Stimulated activated memory B cell treated with anti-CD40 and anti-IgM and Interleukin-4, amounts not matched to agents 10 μg/mL and 1 μg/mL and 100 μg/mL, for 72 hours (primary cell): ENCODE measurements at regions not wholly inside any gene's neighbourhood (a gene's known extent, or its start where the extent isn't known, plus 50 kb on each side); places are given as distances from the start of the nearest gene placed in this dataset.
"Not testable (repeated sequence)": the region's sequence is repeated elsewhere in the genome, so short reads cannot be mapped to it uniquely, and the experiment has no call there.

Experiments
- ATAC-seq: fragments of 150-1000 bp; cut with Tn5 transposase; 2 replicates; pipeline ENCODE4 v1.10.0; 2021
- H3K27ac Mint-ChIP-seq: one replicate; pipeline ENCODE4 v1.8.0; 2022; ENCODE audit warnings: mild to moderate bottlenecking, mixed read lengths
- H3K27me3 Mint-ChIP-seq: one replicate; pipeline ENCODE4 v1.8.0; 2022; ENCODE audit warnings: mixed read lengths
- H3K36me3 Mint-ChIP-seq: one replicate; pipeline ENCODE4 v1.8.0; 2022; ENCODE audit warnings: mixed read lengths
- H3K4me1 Mint-ChIP-seq: one replicate; pipeline ENCODE4 v1.8.0; 2022; ENCODE audit warnings: mixed read lengths
- H3K4me3 Mint-ChIP-seq: one replicate; pipeline ENCODE4 v1.8.0; 2022; ENCODE audit warnings: mild to moderate bottlenecking, moderate library complexity, mixed read lengths
- H3K9me3 Mint-ChIP-seq: one replicate; pipeline ENCODE4 v1.8.0; 2022; ENCODE audit warnings: mixed read lengths

DNA sequence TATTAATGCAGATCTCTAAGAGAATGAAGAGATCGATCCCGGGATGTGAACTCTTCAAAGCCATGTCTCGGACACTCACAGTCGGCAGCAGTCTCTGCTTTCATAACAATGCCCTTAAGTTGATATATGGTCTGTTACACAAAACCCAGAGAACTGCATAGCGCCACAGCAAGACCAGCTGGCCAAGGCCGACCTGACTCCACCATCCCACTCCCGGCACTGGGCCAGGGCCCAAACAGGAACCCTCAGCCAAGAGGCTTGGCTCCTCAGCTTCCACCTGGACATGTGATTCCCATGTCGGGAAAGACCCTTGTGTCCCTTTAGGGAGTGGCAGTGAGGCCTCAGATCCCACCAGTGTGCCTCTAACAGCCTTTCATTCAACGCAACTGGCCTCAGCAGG, 106.6 kb upstream of the RNF32 start:
- Mint-ChIP-seq H3K27ac (no peak overlapping the region), H3K9me3 (peaks cover 6% of the 10 kb centered on the region), H3K27me3 (peaks cover 12% of the 10 kb centered on the region), H3K4me3 (no peak overlapping the region), H3K36me3 (no peaks in the 10 kb centered on the region), H3K4me1 (no peaks in the 10 kb centered on the region)
- no peak for ATAC-seq

DNA sequence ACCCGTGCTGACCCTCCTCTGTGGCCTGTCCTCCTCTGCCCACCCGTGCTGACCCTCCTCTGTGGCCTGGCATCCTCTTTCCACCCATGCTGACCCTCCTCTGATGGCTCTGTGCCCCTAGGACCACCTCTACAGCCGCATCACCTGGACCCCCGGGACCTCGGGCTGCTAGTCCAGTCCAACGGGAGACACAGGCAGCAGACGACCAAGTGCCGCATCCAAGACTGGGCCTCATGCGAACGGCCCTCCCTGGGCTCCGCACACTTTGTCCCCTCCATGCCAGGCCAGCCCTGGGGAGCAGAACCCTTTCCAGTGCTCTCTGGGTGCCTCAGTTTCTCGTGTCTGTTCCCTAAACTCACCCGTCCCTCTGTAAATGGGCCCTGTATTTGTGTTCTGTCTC, 107.2 kb upstream of the RNF32 start:
- ATAC-seq: no peak
- Mint-ChIP-seq H3K27ac (no peak overlapping the region), H3K4me3 (no peak overlapping the region), H3K4me1 (no peaks in the 10 kb centered on the region), H3K9me3 (peaks cover 6% of the 10 kb centered on the region), H3K36me3 (no peaks in the 10 kb centered on the region), H3K27me3 (peaks cover 12% of the 10 kb centered on the region)

DNA sequence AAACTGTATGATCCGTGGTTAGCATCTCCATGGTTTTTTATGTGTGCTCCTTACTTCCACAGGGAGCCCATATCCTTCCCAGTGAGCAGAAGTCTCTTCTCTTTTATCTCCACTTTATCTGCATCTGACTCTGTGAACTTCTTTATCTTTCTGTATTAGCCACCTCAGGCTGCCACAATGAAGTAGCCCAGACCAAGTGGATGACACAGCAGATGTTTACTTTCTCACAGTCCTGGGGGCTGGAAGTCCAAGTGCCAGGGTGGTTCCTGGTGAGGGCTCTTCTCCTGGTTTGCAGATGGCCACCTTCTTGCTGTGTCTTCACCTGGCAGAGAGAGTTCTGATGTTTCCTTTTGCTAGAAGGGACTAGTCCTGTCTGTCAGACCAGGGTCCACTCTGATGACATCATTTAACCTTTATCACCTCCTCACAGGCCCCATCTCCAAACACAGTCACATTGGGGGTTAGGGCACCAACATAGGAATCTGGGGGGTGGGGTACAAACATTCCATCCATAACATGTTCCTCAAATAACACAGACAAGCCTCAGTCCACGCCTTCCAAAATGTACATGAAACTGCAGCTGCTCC, 108.5 kb upstream of the RNF32 start:
- H3K4me1 Mint-ChIP-seq: no peaks in the 10 kb centered on the region
- H3K36me3 Mint-ChIP-seq: no peaks in the 10 kb centered on the region
- peaks cover 12% of the 10 kb centered on the region for H3K27me3 Mint-ChIP-seq
- H3K27ac Mint-ChIP-seq: no peak overlapping the region
- no peak overlapping the region for H3K4me3 Mint-ChIP-seq
- ATAC-seq: no peak
- peaks cover under 1% of the 10 kb centered on the region for H3K9me3 Mint-ChIP-seq

DNA sequence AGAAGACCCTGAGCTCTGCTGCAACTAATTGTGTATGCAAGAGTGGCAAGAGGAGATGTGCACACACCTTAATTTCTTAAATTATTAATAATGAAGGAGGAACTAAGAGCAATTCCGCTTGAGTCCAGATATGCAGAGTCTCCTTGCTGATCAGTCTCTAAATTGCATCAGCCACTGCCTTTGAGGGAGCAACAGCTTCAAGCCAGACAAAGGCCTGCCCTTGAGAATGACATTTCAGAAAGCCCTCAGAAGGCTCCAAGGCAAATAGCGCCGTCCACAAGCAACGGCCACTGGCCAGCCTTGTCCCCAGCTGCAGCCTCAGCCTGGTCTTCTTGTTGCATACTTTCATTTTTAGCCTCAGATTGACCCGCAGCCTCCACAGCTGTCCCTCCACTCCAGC, 110.6 kb upstream of the RNF32 start:
- Mint-ChIP-seq H3K9me3 (no peaks in the 10 kb centered on the region), H3K4me1 (no peaks in the 10 kb centered on the region), H3K36me3 (no peaks in the 10 kb centered on the region), H3K4me3 (no peak overlapping the region), H3K27ac (no peak overlapping the region), H3K27me3 (peaks cover 12% of the 10 kb centered on the region)
- ATAC-seq: no peak

DNA sequence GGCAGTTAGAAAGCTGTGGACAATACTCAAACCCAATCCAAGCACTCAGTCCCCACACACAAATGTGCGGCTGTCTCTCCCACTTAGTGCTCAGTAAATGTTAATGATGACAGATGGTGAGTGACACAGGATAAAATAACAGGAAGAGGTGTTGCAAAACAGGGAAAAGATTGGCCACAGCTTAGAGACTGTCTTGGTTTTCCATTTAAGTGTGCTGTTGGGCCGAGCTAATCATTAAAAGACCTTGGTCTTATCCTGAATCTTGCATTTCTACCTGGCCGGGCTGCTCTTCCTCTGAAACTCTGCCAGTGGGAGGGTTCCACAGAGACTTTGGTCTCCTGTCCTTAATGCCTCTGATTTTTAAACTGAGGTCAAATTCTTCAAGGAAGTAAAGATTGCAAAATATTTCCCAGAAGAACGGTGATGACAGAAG, 113.1 kb upstream of the RNF32 start:
- Mint-ChIP-seq H3K27me3 (peaks cover 9% of the 10 kb centered on the region), H3K27ac (no peak overlapping the region), H3K36me3 (no peaks in the 10 kb centered on the region), H3K4me1 (no peaks in the 10 kb centered on the region), H3K4me3 (no peak overlapping the region), H3K9me3 (peaks cover 3% of the 10 kb centered on the region)
- ATAC-seq: no peak

DNA sequence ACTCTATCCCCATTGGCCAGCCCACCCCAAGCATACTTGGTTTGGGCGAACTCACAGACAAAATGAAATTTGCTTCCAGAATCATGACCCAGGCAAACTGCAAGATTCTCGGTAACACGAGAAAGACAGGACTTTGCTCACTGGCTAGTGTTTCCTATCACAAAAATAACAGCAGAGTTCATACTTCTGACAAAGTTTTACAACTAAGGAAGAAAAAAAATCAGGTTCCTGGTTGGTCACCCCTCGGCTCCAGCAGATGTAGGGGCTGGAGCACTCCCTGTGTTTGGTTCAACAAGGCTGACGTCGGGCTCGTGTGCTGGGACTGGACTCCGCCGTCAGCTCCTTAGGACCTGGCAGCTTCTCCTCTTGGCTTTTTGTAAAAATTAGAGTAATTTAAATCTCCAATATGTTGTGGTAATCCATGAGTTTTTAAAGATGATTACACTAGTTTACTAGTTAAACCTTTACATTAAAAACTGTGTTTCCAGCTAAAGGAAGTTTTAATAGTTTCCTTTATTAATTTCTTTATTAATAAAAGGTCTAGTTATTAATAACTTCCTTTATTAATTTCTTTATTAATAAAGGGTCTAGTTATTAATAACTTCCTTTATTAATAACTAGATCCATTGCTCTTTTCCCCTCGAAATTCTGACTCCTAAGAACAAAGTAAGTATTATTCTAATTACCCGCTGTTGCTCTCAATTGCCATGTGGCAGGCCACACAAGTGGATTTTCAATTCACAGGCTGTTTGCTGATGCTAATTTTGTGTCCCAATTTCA, 115.6 kb upstream of the RNF32 start:
- H3K27ac Mint-ChIP-seq: no peak overlapping the region
- H3K27me3 Mint-ChIP-seq: peaks cover 9% of the 10 kb centered on the region
- no peak overlapping the region for H3K4me3 Mint-ChIP-seq

DNA sequence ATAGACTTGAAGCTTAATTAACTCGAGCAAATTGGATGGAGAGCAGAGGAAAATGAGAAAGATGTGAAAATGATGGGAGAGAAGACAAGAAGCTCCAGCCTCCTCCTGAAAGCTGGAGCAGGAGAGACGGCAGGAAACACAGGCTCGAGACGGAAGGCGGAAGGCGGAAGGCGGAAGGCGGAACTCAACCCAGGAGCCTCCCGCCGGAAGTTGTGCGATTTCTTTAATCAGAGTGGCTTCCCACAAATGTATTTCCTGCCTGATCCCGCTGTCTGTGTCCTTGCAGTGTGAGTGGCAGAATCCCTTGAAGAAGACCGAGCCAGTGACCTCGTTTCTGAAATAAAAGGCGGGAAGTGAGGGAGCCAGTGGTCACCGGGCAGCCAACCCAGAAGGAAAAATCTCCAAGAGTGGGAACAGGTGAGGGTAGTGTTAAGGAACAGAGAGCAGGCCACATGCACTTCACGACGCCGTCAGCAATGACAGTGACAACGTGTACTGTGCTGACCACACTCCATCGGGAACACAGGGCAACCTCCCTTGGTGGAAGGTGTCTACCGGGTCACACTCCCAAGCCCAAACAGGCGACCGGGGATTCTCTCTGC, 117.0 kb upstream of the RNF32 start:
- peaks cover 3% of the 10 kb centered on the region for H3K9me3 Mint-ChIP-seq
- no peak overlapping the region for H3K4me3 Mint-ChIP-seq
- no peaks in the 10 kb centered on the region for H3K4me1 Mint-ChIP-seq
- H3K36me3 Mint-ChIP-seq: no peaks in the 10 kb centered on the region
- no peak overlapping the region for H3K27ac Mint-ChIP-seq
- H3K27me3 Mint-ChIP-seq: peaks cover 9% of the 10 kb centered on the region
- no peak for ATAC-seq

More for the DNA sequence above, 115.6 kb upstream of the RNF32 start:
- no peaks in the 10 kb centered on the region for H3K36me3 Mint-ChIP-seq
- no peaks in the 10 kb centered on the region for H3K4me1 Mint-ChIP-seq
- peaks cover 3% of the 10 kb centered on the region for H3K9me3 Mint-ChIP-seq
- no peak for ATAC-seq

DNA sequence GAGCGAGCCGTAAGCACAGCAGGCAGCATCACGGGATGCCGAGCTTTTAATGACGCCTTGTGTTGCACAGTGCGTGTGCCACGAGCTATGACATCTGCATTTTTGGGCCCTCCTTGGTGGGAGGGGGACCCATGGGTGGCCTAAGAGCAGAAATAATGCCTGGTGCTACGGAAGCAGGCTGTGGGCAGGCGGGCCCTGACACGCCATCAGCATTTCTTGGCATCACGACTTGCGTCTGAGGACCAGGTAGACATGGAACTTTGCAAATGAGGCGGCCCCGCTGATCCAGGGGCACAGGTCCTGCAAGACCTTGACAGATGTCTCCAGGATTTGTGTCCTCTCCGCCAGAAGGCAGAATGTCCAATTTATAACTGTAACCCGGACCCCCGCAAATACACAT, 117.8 kb upstream of the RNF32 start:
- Mint-ChIP-seq H3K4me3 (no peak overlapping the region), H3K36me3 (no peaks in the 10 kb centered on the region), H3K4me1 (no peaks in the 10 kb centered on the region), H3K27ac (no peak overlapping the region), H3K27me3 (peaks cover 13% of the 10 kb centered on the region), H3K9me3 (peaks cover 4% of the 10 kb centered on the region)
- no peak for ATAC-seq

DNA sequence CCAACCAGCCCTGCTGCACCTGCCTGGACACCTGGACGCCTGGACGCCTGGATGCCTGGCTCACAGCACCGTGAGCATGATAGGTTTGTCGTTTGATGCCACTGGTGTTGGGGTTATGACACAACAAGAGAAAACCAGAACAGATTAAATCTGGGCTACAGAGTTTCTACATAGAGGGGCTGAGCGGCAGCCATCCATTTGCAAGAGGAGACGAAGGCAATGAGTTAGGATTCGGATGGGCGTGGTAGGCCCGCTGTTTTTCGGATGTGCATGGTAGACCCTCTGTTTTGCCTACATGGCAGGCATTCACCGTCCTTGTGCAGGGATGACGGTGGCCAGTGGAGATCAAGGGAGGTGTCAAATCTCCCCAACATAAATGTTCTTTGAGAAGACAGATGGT, 121.5 kb upstream of the RNF32 start:
- Mint-ChIP-seq H3K9me3 (peaks cover 23% of the 10 kb centered on the region), H3K36me3 (peaks cover 8% of the 10 kb centered on the region), H3K4me1 (no peaks in the 10 kb centered on the region), H3K27me3 (peaks cover 41% of the 10 kb centered on the region), H3K4me3 (no peak overlapping the region), H3K27ac (no peak overlapping the region)
- ATAC-seq: no peak

DNA sequence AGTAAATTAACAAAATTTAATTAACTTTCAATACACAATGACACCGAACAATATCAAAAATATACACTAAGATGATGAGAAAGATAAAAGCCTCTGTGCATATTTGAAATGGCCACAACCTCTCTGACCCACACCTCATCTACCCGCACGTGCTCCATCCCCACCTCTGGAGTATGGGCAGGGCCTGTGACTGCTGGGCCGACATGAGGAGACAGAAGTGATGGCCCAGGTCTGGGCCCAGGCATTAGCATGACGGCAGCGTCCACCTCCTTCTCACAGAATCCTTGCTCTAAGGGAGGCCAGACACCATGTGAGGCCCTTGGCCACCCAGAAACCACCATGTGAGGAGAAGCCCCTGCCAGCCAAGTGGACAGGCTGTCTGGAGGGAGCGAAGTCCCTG, 122.1 kb upstream of the RNF32 start:
- Mint-ChIP-seq H3K27ac (no peak overlapping the region), H3K36me3 (peaks cover 8% of the 10 kb centered on the region), H3K9me3 (peaks cover 23% of the 10 kb centered on the region), H3K4me3 (no peak overlapping the region), H3K27me3 (peaks cover 44% of the 10 kb centered on the region), H3K4me1 (no peaks in the 10 kb centered on the region)
- ATAC-seq: no peak

DNA sequence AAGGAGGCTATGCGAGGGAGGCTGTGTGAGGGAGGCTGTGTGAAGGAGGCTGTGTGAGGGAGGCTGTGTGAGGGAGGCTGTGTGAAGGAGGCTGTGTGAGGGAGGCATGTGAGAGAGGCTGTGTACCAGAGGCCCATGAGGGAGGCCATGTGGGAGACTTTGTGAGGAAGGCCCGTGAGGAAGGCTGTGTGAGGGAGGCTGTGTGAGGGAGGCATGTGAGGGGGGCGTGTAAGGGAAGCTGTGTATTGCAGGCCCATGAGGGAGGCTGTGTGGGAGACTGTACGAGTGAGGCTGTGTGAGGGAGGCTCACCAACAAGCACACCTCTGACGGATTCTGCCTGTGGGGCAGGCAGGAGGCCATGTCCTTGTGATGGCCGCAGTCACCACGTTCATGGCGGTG, 122.7 kb upstream of the RNF32 start:
- H3K36me3 Mint-ChIP-seq, ATAC-seq, H3K4me3 Mint-ChIP-seq, H3K27ac Mint-ChIP-seq, H3K4me1 Mint-ChIP-seq: not testable (repeated sequence)
- H3K9me3 Mint-ChIP-seq: peaks cover 23% of the 10 kb centered on the region
- H3K27me3 Mint-ChIP-seq: peaks cover 44% of the 10 kb centered on the region

DNA sequence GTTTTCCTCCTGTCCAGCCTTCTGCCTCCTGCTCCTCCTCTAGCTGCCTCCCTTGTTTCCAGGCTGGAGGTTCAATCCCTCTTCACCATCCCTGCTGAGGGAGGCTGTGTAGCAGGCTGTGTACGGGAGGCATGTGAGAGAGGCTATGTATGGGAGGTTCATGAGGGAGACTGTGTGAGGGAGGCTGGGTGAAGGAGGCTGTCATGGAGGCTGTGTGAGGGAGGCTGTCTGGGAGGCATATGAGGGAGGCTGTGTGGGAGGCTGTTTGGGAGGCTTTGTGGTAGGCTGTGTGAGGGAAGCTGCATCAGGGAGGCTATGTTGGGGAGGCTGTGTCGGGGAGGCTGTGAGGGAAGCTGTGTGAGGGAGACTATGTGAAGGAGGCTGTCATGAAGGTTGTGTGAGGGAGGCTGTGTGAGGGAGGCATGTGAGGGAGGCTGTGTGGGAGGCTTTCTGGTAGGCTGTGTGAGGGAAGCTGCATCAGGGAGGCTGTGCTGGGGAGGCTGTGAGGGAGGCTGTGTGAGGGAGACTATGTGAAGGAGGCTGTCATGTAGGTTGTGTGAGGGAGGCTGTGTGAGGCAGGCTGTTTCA, 123.7 kb upstream of the RNF32 start:
- H3K9me3 Mint-ChIP-seq: peaks cover 23% of the 10 kb centered on the region
- no peak for ATAC-seq
- H3K36me3 Mint-ChIP-seq: peaks cover 8% of the 10 kb centered on the region
- H3K4me1 Mint-ChIP-seq: no peaks in the 10 kb centered on the region
- no peak overlapping the region for H3K27ac Mint-ChIP-seq
- peaks cover 45% of the 10 kb centered on the region for H3K27me3 Mint-ChIP-seq
- no peak overlapping the region for H3K4me3 Mint-ChIP-seq

DNA sequence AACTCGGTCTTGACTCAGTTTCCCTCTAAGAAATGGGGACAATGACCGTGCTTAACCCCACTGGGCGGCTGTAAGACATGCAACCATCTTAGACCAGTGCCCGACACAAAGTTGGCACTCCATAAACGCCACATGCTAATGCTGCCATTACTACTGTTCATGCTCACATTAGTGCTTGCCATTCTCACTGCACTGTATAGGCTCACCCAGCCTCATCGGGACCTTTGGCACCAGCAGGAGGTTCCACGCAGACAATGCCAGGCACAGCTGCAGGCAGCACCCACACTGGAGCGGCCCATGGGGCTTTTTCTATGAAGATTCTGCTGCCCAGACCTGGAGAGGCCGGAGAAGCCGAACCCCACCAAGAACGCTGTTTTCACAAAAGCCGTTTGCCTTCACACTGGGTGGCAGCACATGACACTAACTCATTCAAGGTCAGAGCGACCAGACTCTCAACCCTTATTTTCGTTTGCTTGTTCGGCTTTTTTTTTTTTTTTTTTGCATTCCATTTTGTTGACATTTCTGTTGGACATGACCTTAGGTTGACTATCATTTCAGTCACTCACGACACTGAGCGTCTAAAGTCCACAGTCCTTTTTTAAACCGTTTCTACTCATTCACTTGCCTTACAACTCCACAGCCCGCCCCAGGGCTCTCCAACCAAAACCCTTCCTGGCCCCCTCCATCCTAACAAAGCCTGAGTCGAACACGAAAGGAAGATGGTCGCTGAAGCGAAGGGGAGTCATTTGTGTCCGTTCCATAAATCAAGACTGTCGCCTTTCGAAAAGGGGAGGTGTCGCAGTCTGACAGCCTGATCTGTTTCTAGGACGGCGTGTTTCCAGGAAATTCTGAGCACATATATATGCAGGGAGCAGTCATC, 124.4 kb upstream of the RNF32 start:
- no peak overlapping the region for H3K4me3 Mint-ChIP-seq
- H3K27me3 Mint-ChIP-seq: peaks cover 45% of the 10 kb centered on the region
- no peak for ATAC-seq
- H3K27ac Mint-ChIP-seq: no peak overlapping the region
- peaks cover 11% of the 10 kb centered on the region for H3K36me3 Mint-ChIP-seq
- H3K9me3 Mint-ChIP-seq: peaks cover 26% of the 10 kb centered on the region
- H3K4me1 Mint-ChIP-seq: no peaks in the 10 kb centered on the region

DNA sequence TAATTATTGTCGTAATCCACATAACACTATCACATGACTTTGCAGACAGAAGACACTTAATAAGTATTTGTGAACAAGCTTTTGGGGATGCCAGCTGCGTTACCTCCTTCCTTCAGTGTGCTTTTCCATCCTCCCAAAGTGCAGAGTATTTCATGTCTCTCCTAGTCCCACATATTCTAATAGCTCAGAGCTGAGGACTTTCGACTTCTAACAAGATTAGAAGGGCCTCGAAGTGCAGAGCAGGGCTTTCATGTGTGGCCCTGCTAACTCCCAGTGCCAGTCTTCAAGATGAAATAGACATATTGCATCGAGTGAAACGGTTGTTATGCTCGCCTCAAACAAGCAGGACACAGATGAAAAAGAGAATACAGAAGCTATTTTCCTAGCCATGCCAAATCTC, 125.7 kb upstream of the RNF32 start:
- H3K4me3 Mint-ChIP-seq: no peak overlapping the region

DNA sequence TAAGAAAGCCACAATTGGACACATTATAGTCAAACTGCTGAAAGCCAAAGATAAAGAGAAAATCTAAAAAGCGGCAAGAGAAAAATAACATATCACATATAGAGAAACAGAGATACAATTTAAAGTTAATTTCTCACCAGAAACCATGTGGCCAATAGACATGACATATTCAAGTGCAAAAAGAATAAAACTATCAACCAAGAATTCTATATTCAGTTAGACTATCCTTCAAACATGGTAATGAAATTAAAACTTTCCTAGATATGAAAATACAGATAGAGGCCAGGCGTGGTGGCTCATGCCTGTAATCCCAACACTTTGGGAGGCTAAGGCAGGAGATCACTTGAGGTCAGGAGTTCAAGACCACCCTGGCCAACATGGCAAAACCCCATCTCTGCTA, 129.1 kb upstream of the RNF32 start:
- peaks cover 26% of the 10 kb centered on the region for H3K9me3 Mint-ChIP-seq
- H3K4me1 Mint-ChIP-seq: no peaks in the 10 kb centered on the region
- H3K4me3 Mint-ChIP-seq: no peak overlapping the region
- no peak overlapping the region for H3K27ac Mint-ChIP-seq
- peaks cover 32% of the 10 kb centered on the region for H3K27me3 Mint-ChIP-seq
- no peak for ATAC-seq
- H3K36me3 Mint-ChIP-seq: peaks cover 7% of the 10 kb centered on the region

More for the DNA sequence above, 125.7 kb upstream of the RNF32 start:
- Mint-ChIP-seq H3K27me3 (peaks cover 45% of the 10 kb centered on the region), H3K36me3 (peaks cover 16% of the 10 kb centered on the region), H3K9me3 (peaks cover 29% of the 10 kb centered on the region), H3K4me1 (no peaks in the 10 kb centered on the region), H3K27ac (no peak overlapping the region)
- no peak for ATAC-seq
